Loucy (cell line): ENCODE measurements at regions not wholly inside any gene's neighbourhood (a gene's known extent, or its start where the extent isn't known, plus 50 kb on each side); places are given as distances from the start of the nearest gene placed in this dataset.

Experiments
- H2AFZ ChIP-seq: fragments of 200-600 bp; sonication (generic); 2 replicates; pipeline ENCODE4 v1.6.0; 2016; ENCODE audit warnings: antibody characterized with exemption, mild to moderate bottlenecking, low read length, moderate library complexity
- H3F3A ChIP-seq: fragments of 200-600 bp; 2 replicates; pipeline ENCODE4 v1.6.0; 2016; ENCODE audit warnings: antibody characterized with exemption, low read depth, mild to moderate bottlenecking
- H3K27me3 ChIP-seq: fragments of 200-600 bp; sonication (generic); 2 replicates; pipeline ENCODE4 v1.6.1; 2014; ENCODE audit warnings: low read length, mild to moderate bottlenecking; ENCODE audit not compliant: insufficient read depth, poor library complexity, severe bottlenecking
- H3K36me3 ChIP-seq: fragments of 200-600 bp; sonication (generic); 2 replicates; pipeline ENCODE4 v1.6.1; 2016; ENCODE audit warnings: low read length; ENCODE audit not compliant: insufficient read depth
- H3K4me1 ChIP-seq: fragments of 200-600 bp; sonication (generic); 2 replicates; pipeline ENCODE4 v1.5.1; 2014; ENCODE audit warnings: low read length, mild to moderate bottlenecking; ENCODE audit not compliant: insufficient read depth, poor library complexity, severe bottlenecking
- H3K4me2 ChIP-seq: fragments of 200-600 bp; sonication (generic); 2 replicates; pipeline ENCODE4 v1.6.0; 2014; ENCODE audit warnings: antibody characterized with exemption, low read length, low read depth, mild to moderate bottlenecking; ENCODE audit not compliant: poor library complexity, severe bottlenecking
- H3K4me3 ChIP-seq: fragments of 200-600 bp; sonication (generic); 2 replicates; pipeline ENCODE4 v1.5.1; 2014; ENCODE audit warnings: low read length, mild to moderate bottlenecking, mixed read lengths; ENCODE audit not compliant: poor library complexity, severe bottlenecking
- H3K79me2 ChIP-seq: fragments of 200-600 bp; sonication (generic); 2 replicates; pipeline ENCODE4 v1.6.1; 2014; ENCODE audit warnings: low read length; ENCODE audit not compliant: insufficient read depth
- H3K9ac ChIP-seq: fragments of 200-600 bp; sonication (generic); 2 replicates; pipeline ENCODE4 v1.6.0; 2014; ENCODE audit warnings: mild to moderate bottlenecking, low read depth, low read length, moderate library complexity; ENCODE audit not compliant: poor library complexity, severe bottlenecking
- H3K9me2 ChIP-seq: fragments of 200-600 bp; sonication (generic); replicated peaks from 2 replicates; pipeline ENCODE4 v1.6.1; 2016; ENCODE audit warnings: low read depth, low read length, mixed read lengths
- H3K9me3 ChIP-seq: fragments of 200-600 bp; sonication (generic); 2 replicates; pipeline ENCODE4 v1.6.1; 2014; ENCODE audit warnings: mild to moderate bottlenecking, antibody characterized with exemption, low read length, low read depth; ENCODE audit not compliant: insufficient read depth
- H4K20me1 ChIP-seq: fragments of 200-600 bp; sonication (generic); 2 replicates; pipeline ENCODE4 v1.6.0; 2014; ENCODE audit warnings: antibody characterized with exemption, low read length, mild to moderate bottlenecking; ENCODE audit not compliant: insufficient read depth, poor library complexity, severe bottlenecking
- CTCF ChIP-seq: fragments of 200-600 bp; sonication (generic); conservative IDR thresholded peaks from 2 replicates; pipeline ENCODE4 v1.5.1; 2014; ENCODE audit warnings: mild to moderate bottlenecking, antibody characterized with exemption, low read length
- EZH2phosphoT487 ChIP-seq: fragments of 200-600 bp; IDR thresholded peaks from 2 replicates; pipeline ENCODE4 v1.6.1; 2018; ENCODE audit warnings: antibody characterized with exemption, mild to moderate bottlenecking, moderate library complexity, borderline replicate concordance

GRCh38 chr2:176751314-176752227 is 461.0 kb upstream of the HNRNPA3 start:
- no peak overlapping the region for H2AFZ ChIP-seq
- H3K9ac ChIP-seq, result no peak overlapping the region

GRCh38 chr2:176752295-176752694 is 460.3 kb upstream of the HNRNPA3 start:
- no peaks in the 10 kb centered on the region for H3K27me3 ChIP-seq
- no peaks in the 10 kb centered on the region for H3F3A ChIP-seq
- no peak overlapping the region for H3K9ac ChIP-seq
- no peaks in the 10 kb centered on the region for H3K36me3 ChIP-seq
- H3K9me2 ChIP-seq, result no peaks in the 10 kb centered on the region
- no peak overlapping the region for H2AFZ ChIP-seq
- TF ChIP-seq CTCF (no peak), EZH2phosphoT487 (no peak)
- H3K4me2 ChIP-seq, result no peak overlapping the region
- H4K20me1 ChIP-seq, result no peaks in the 10 kb centered on the region
- no peak overlapping the region for H3K4me3 ChIP-seq
- H3K79me2 ChIP-seq, result no peaks in the 10 kb centered on the region
- H3K4me1 ChIP-seq, result peaks cover 2% of the 10 kb centered on the region
- H3K9me3 ChIP-seq, result no peaks in the 10 kb centered on the region

More at GRCh38 chr2:176751314-176752227, 461.0 kb upstream of the HNRNPA3 start:
- Histone ChIP-seq H3K79me2 (no peaks in the 10 kb centered on the region), H3K4me3 (no peak overlapping the region), H3K27me3 (no peaks in the 10 kb centered on the region), H3K9me2 (no peaks in the 10 kb centered on the region), H3K9me3 (no peaks in the 10 kb centered on the region), H3K36me3 (no peaks in the 10 kb centered on the region), H3F3A (no peaks in the 10 kb centered on the region), H4K20me1 (no peaks in the 10 kb centered on the region), H3K4me2 (no peak overlapping the region), H3K4me1 (peaks cover 5% of the 10 kb centered on the region)
- TF ChIP-seq EZH2phosphoT487, result no peak
- TF ChIP-seq CTCF, result no peak

GRCh38 chr2:176753205-176753604 is 459.4 kb upstream of the HNRNPA3 start:
- H3K9ac ChIP-seq, result no peak overlapping the region
- no peaks in the 10 kb centered on the region for H3K9me3 ChIP-seq
- H3K79me2 ChIP-seq, result no peaks in the 10 kb centered on the region
- no peak overlapping the region for H3K4me2 ChIP-seq
- H3K4me1 ChIP-seq, result peaks cover 5% of the 10 kb centered on the region
- H3K36me3 ChIP-seq, result no peaks in the 10 kb centered on the region
- TF ChIP-seq EZH2phosphoT487, result no peak
- no peaks in the 10 kb centered on the region for H3F3A ChIP-seq
- no peaks in the 10 kb centered on the region for H4K20me1 ChIP-seq
- no peaks in the 10 kb centered on the region for H3K27me3 ChIP-seq
- no peaks in the 10 kb centered on the region for H3K9me2 ChIP-seq
- H2AFZ ChIP-seq, result no peak overlapping the region
- no peak overlapping the region for H3K4me3 ChIP-seq
